HG03558 (cell line): ENCODE measurements at regions not wholly inside any gene's neighbourhood (a gene's known extent, or its start where the extent isn't known, plus 50 kb on each side); places are given as distances from the start of the nearest gene placed in this dataset.

ENCODE experiments used
- ATAC-seq: cut with Tn5 transposase; IDR thresholded peaks from one replicate; pipeline ENCODE4 v1.9.1; 2021; ENCODE audit warnings: moderate number of reproducible peaks; ENCODE audit not compliant: unreplicated experiment; ENCODE audit errors: extremely low read depth

- ATAC-seq: no peak
Measured at GRCh38 chr18:77559274-77559910, 309.7 kb downstream of the GALR1 start.

- ATAC-seq: peak; percentile 74
Measured at GRCh38 chr18:77560341-77560992, 310.8 kb downstream of the GALR1 start.

DNA sequence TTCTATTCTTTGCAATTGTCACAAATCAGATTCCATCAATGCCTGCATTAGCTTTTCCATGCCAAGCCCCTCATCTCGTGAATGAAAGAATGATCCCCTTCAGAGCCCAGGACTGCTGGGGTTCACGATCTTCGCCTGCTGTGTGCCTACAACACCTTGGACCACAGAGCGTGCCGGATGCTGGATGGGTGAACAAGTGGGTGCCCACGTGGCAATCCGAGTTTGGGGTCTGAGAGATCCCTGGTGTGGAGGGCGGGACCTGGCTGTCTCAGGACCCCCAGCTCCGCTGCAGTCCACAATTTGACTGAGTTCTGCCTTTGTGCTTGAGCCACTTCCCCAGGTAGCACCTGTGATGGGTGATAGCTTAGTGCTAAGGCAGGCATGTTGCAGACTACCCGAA is 317.0 kb downstream of the GALR1 start:
- no peak for ATAC-seq

- no peak for ATAC-seq
Measured at GRCh38 chr18:77567205-77567604, 317.6 kb downstream of the GALR1 start.

GRCh38 chr18:77571743-77572142 is 322.1 kb downstream of the GALR1 start:
- ATAC-seq: no peak

DNA sequence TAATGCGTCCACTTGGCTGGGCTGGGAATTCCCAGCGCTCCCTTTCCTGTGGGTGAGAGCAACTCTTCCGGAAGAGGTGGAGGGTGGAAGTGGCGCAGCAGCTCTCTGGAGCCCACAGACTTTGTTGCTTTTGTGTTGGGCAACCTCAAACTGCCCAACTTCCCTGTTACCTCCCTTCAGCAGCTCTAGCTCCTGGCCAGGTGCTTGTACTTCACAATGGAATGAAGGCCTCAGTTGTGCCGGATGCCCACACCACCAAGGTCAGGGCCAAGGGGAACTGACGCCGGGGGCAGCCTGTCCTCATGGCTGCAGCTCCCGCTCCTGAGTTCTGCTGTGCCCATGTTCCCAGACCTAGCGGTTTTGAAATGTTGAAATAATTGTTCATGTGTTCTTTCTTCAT is 322.9 kb downstream of the GALR1 start:
- no peak for ATAC-seq

DNA sequence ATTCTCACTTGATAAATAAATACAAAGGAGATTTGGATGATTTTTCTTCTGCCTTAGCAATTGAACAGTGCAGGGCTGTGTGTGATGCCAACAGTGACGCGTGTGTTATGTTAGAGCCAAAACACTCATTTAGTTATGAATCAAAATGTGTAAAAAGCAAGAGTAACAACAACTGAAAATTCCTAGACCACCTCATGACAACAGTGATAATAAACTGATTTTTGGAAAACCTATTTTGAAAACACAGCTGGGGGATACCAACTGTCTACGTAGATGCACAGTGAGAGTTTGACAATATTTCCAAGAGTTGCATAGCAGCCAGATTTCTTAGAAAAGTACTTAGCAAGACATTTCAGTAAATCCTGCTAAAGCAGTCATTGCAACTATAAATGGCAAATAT is 323.9 kb downstream of the GALR1 start:
- no peak for ATAC-seq

GRCh38 chr18:77590943-77591515 is 341.4 kb downstream of the GALR1 start:
- no peak for ATAC-seq

DNA sequence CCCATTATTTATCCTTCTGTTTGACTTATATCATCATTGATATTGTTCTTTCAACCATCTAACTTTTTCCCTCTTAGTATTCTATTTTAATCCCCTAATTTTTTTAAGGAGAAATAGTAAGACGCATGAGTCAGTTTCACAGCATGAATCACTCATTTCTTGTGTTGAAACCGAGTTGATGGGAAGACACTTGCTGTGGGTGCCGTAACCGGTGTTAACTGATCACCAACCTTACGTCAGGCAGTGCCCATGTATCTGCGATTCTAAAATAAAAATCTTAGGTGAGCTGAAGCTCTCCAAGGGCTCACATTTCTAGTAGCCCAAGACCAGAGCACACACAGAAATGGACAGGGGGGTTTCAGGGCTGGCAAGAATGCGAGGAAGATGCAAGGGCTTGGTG is 348.1 kb downstream of the GALR1 start:
- no peak for ATAC-seq

- no peak for ATAC-seq
Measured at GRCh38 chr18:77600674-77601073, 351.0 kb downstream of the GALR1 start.

- ATAC-seq: no peak
Measured at GRCh38 chr18:77601567-77601966, 351.9 kb downstream of the GALR1 start.

DNA sequence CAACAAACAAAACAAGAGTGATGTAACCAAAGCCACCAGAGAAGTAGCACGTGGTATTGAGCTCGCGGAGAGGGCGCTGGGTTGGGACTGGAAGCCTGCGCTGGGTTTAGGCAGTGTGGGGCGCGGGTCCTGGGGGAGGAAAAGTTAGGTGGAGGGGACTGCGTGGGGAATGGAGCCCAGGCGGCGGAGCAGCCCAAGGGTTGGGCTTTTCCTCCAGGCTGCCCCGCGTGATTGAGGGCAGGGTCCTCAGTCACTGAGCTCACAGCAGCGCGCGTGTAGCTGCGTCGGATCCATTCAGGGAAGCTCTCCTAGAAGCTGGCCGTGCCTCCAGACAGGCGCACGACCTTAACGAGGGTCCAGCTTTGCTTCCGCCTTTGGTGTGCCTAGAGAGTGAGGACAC is 357.4 kb downstream of the GALR1 start:
- ATAC-seq: no peak

- ATAC-seq: no peak
Measured at GRCh38 chr18:77608807-77609206, 359.2 kb downstream of the GALR1 start.

GRCh38 chr18:77617694-77618093 is 368.0 kb downstream of the GALR1 start:
- ATAC-seq: no peak

- ATAC-seq: no peak
Measured at GRCh38 chr18:77619525-77619924, 369.9 kb downstream of the GALR1 start.

- no peak for ATAC-seq
Measured at GRCh38 chr18:77622009-77622692, 372.5 kb downstream of the GALR1 start.

DNA sequence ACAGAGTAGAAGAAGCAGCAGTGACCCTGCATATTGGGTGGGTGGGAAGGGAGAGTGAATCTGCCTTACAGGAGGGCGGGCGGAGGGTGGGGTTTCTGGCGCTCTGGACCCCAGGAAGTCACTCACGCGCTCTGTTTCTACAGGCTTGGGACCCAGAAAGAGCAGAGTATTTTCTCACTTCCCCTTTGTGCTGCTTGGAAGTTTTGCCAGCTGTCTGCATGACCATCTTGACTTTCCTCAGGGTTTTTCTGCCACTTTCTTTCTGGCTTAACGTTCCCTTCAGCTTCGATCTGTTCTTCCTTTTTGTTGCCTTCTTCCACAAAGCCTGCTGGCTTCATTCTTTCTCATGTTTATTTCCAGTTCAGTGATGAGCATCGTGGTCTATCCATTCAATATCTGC is 383.1 kb downstream of the GALR1 start:
- ATAC-seq: no peak

GRCh38 chr18:77634494-77634893 is 384.8 kb downstream of the GALR1 start:
- ATAC-seq: no peak

DNA sequence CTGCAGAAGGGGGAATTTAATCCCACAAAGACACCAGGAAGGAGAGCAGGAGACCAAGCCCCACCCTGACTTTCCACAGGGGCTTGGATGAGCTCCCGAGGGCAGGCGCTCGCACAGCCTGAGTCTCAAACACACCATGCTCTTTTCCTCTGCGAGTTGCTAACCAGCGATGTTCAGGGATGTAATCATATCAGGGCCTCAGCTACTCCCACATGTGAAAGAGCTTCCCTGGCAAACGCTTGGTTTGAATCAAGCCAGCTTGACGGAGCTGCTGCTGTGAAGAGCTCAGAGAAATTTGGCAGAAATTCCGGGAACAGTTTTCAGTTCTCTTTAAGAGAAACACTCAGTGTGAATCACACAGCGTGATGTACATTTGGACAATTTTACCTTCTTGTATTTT is 385.8 kb downstream of the GALR1 start:
- ATAC-seq: no peak

GRCh38 chr18:77635858-77636257 is 386.2 kb downstream of the GALR1 start:
- no peak for ATAC-seq

GRCh38 chr18:77645170-77645872 is 395.7 kb downstream of the GALR1 start:
- no peak for ATAC-seq
